IMR-90 (cell line): ENCODE measurements at regions not wholly inside any gene's neighbourhood (a gene's known extent, or its start where the extent isn't known, plus 50 kb on each side); places are given as distances from the start of the nearest gene placed in this dataset.

Source experiments
- ATAC-seq: fragments of 200-7000 bp; cut with Tn5 transposase; 2 replicates; pipeline ENCODE4 v1.9.1; 2020; ENCODE audit warnings: low read depth, mild to moderate bottlenecking, moderate library complexity
- BruUV-seq: library from RNA; stranded (reverse); fragments of 400-500 nt; replicated peaks from 2 replicates; lab custom pipeline; 2021; lab: Mats Ljungman, UMichigan
- CTCF ChIA-PET: fragments of 300-600 bp; formaldehyde crosslinking; extraction: SDS; loops from one replicate; lab custom pipeline; 2021; ENCODE audit warnings: antibody characterized with exemption; lab: Yijun Ruan, JAX
- POLR2A ChIA-PET: fragments of 300-600 bp; sonication (Branson Sonifier 250); formaldehyde crosslinking; loops from one replicate; lab custom pipeline; 2022; ENCODE audit warnings: antibody characterized with exemption; ENCODE audit not compliant: unreplicated experiment; lab: Charles Lee
- DNase-seq: peaks from one replicate; pipeline ENCODE4 v3.0.0; 2013
- H2AFZ ChIP-seq: replicated peaks from 2 replicates; pipeline ENCODE3; 2013; ENCODE audit warnings: low read length, mild to moderate bottlenecking; ENCODE audit not compliant: poor library complexity
- H2AK5ac ChIP-seq: 2 replicates; pipeline ENCODE4 v1.6.1; 2013; ENCODE audit warnings: low read depth, low read length, inconsistent platforms
- H2AK9ac ChIP-seq: replicated peaks from 2 replicates; pipeline ENCODE3; 2013; ENCODE audit warnings: mild to moderate bottlenecking, low read depth, low read length, moderate library complexity; ENCODE audit not compliant: poor library complexity
- H2BK120ac ChIP-seq: 2 replicates; pipeline ENCODE4 v1.6.1; 2013; ENCODE audit warnings: low read depth, low read length, inconsistent platforms
- H2BK15ac ChIP-seq: 3 replicates; pipeline ENCODE4 v1.6.1; 2013; ENCODE audit warnings: low read depth, low read length, inconsistent platforms
- H2BK20ac ChIP-seq: 2 replicates; pipeline ENCODE4 v1.6.1; 2013; ENCODE audit warnings: low read depth, mild to moderate bottlenecking, inconsistent platforms, low read length, moderate library complexity
- H2BK5ac ChIP-seq: 2 replicates; pipeline ENCODE4 v1.6.1; 2013; ENCODE audit warnings: mild to moderate bottlenecking, low read depth, low read length, inconsistent platforms; ENCODE audit not compliant: poor library complexity, severe bottlenecking
- H3K14ac ChIP-seq: replicated peaks from 2 replicates; pipeline ENCODE4 v1.6.1; 2013; ENCODE audit warnings: low read depth, low read length, inconsistent platforms
- H3K18ac ChIP-seq: 2 replicates; pipeline ENCODE4 v1.6.1; 2013; ENCODE audit warnings: low read depth, low read length, control low read depth
- H3K23ac ChIP-seq: 2 replicates; pipeline ENCODE4 v1.6.1; 2013; ENCODE audit warnings: low read depth, low read length, inconsistent platforms
- H3K27ac ChIP-seq: 2 replicates; pipeline ENCODE4 v1.5.1; 2013; ENCODE audit warnings: mild to moderate bottlenecking, control low read depth, low read length; ENCODE audit not compliant: insufficient read depth
- H3K27me3 ChIP-seq: 2 replicates; pipeline ENCODE4 v1.6.1; 2013; ENCODE audit warnings: low read length; ENCODE audit not compliant: control insufficient read depth, insufficient read depth
- H3K36me3 ChIP-seq: 2 replicates; pipeline ENCODE4 v1.6.1; 2013; ENCODE audit warnings: low read length, mixed read lengths; ENCODE audit not compliant: control insufficient read depth, insufficient read depth
- H3K4ac ChIP-seq: 2 replicates; pipeline ENCODE4 v1.6.1; 2013; ENCODE audit warnings: low read depth, low read length, inconsistent platforms
- H3K4me1 ChIP-seq: 2 replicates; pipeline ENCODE4 v1.6.1; 2013; ENCODE audit warnings: low read length, mixed read lengths; ENCODE audit not compliant: control insufficient read depth, insufficient read depth
- H3K4me2 ChIP-seq: 2 replicates; pipeline ENCODE4 v1.6.1; 2013; ENCODE audit warnings: low read depth, mild to moderate bottlenecking, control low read depth, low read length, moderate library complexity
- H3K4me3 ChIP-seq: 2 replicates; pipeline ENCODE4 v1.5.1; 2013; ENCODE audit warnings: low read depth, mild to moderate bottlenecking, control low read depth, low read length, moderate library complexity; ENCODE audit not compliant: insufficient read depth
- H3K56ac ChIP-seq: 2 replicates; pipeline ENCODE4 v1.6.1; 2013; ENCODE audit warnings: low read length, inconsistent platforms; ENCODE audit not compliant: insufficient read depth; ENCODE audit errors: extremely low read depth
- H3K79me1 ChIP-seq, 2 experiments: 2 replicates each; pipeline ENCODE4 v1.6.1; 2013; ENCODE audit warnings: low read length in 2 of 2, inconsistent platforms in 1 of 2, low read depth in 1 of 2
- H3K9ac ChIP-seq: 2 replicates; pipeline ENCODE4 v1.6.1; 2013; ENCODE audit warnings: low read depth, low read length, control low read depth
- H3K9me1 ChIP-seq: 2 replicates; pipeline ENCODE4 v1.6.1; 2013; ENCODE audit warnings: low read length, inconsistent platforms; ENCODE audit not compliant: insufficient read depth
- H3K9me3 ChIP-seq: 2 replicates; pipeline ENCODE4 v1.6.1; 2013; ENCODE audit warnings: low read length; ENCODE audit not compliant: control insufficient read depth, insufficient read depth
- H4K20me1 ChIP-seq: 2 replicates; pipeline ENCODE4 v1.6.1; 2013; ENCODE audit warnings: low read length, inconsistent platforms; ENCODE audit not compliant: insufficient read depth
- H4K5ac ChIP-seq: 2 replicates; pipeline ENCODE4 v1.6.1; 2013; ENCODE audit warnings: mild to moderate bottlenecking, low read depth, low read length, control low read depth
- H4K8ac ChIP-seq, 2 experiments: 2 replicates each; pipeline ENCODE4 v1.6.1; 2013; ENCODE audit warnings: low read depth in 2 of 2, low read length in 2 of 2, control low read depth in 1 of 2, inconsistent platforms in 1 of 2
- H4K91ac ChIP-seq: 2 replicates; pipeline ENCODE4 v1.6.1; 2013; ENCODE audit warnings: low read depth, low read length, inconsistent platforms; ENCODE audit not compliant: insufficient read depth
- BHLHE40 ChIP-seq: fragments of 150-350 bp; IDR thresholded peaks from 2 replicates; pipeline ENCODE4 v1.6.1; 2016; ENCODE audit warnings: mild to moderate bottlenecking, low read depth, low read length
- CHD1 ChIP-seq: IDR thresholded peaks from 2 replicates; pipeline ENCODE4 v1.6.1; 2012; ENCODE audit warnings: low read depth, low read length, improper control_type of control experiment
- FOS ChIP-seq: fragments of 150-350 bp; IDR thresholded peaks from 2 replicates; pipeline ENCODE4 v1.6.1; 2016; ENCODE audit warnings: low read depth, low read length
- MAFK ChIP-seq: IDR thresholded peaks from 2 replicates; pipeline ENCODE4 v1.6.1; 2012; ENCODE audit warnings: low read depth, low read length, improper control_type of control experiment
- MAZ ChIP-seq: IDR thresholded peaks from 2 replicates; pipeline ENCODE4 v1.6.1; 2012; ENCODE audit warnings: low read depth, mild to moderate bottlenecking, low read length, improper control_type of control experiment, moderate library complexity, borderline replicate concordance
- MXI1 ChIP-seq: IDR thresholded peaks from 2 replicates; pipeline ENCODE4 v1.6.1; 2012; ENCODE audit warnings: low read depth, mild to moderate bottlenecking, low read length, moderate library complexity, borderline replicate concordance
- NFE2L2 ChIP-seq: fragments of 150-350 bp; IDR thresholded peaks from 2 replicates; pipeline ENCODE4 v1.6.1; 2016; ENCODE audit warnings: low read depth, mild to moderate bottlenecking, low read length
- POLR2A ChIP-seq: IDR thresholded peaks from 2 replicates; pipeline ENCODE4 v1.6.1; 2012; ENCODE audit warnings: mild to moderate bottlenecking, low read depth, low read length
- RAD21 ChIP-seq: IDR thresholded peaks from 2 replicates; pipeline ENCODE4 v1.6.1; 2012; ENCODE audit warnings: low read length, improper control_type of control experiment
- RCOR1 ChIP-seq: IDR thresholded peaks from 2 replicates; pipeline ENCODE4 v1.6.1; 2012; ENCODE audit warnings: mild to moderate bottlenecking, low read length, improper control_type of control experiment; ENCODE audit not compliant: insufficient replicate concordance
- RFX5 ChIP-seq: IDR thresholded peaks from 2 replicates; pipeline ENCODE4 v1.8.0; 2012; ENCODE audit warnings: low read depth, mild to moderate bottlenecking, low read length, moderate library complexity
- dilution Hi-C: fragments of 300-500 bp; cut with HindIII; formaldehyde crosslinking; loops from one replicate; pipeline ENCODE4 v1.14.3; 2018; ENCODE audit warnings: low sequenced_read_pairs; ENCODE audit not compliant: unreplicated experiment
- in situ Hi-C: fragments of 300-500 bp; cut with MboI; formaldehyde crosslinking; loops from 3 replicates; pipeline ENCODE4 v1.14.3; 2019; ENCODE audit warnings: low sequenced_read_pairs, inconsistent platforms, mixed read lengths
- intact Hi-C: fragments of 100-400 bp; cut with micrococcal nuclease; formaldehyde crosslinking; loops from 2 replicates; pipeline ENCODE4 v1.10.0; 2022
- TF ChIP-seq, protein P1 (sequence below): conservative IDR thresholded peaks from 2 replicates; pipeline ENCODE4 v1.5.1; 2012; ENCODE audit warnings: mild to moderate bottlenecking, low read depth, low read length, improper control_type of control experiment
- TF ChIP-seq, protein P2 (sequence below): fragments of 150-350 bp; IDR thresholded peaks from 2 replicates; pipeline ENCODE4 v1.6.1; 2017; ENCODE audit warnings: mild to moderate bottlenecking, antibody characterized with exemption, low read length, low read depth

DNA sequence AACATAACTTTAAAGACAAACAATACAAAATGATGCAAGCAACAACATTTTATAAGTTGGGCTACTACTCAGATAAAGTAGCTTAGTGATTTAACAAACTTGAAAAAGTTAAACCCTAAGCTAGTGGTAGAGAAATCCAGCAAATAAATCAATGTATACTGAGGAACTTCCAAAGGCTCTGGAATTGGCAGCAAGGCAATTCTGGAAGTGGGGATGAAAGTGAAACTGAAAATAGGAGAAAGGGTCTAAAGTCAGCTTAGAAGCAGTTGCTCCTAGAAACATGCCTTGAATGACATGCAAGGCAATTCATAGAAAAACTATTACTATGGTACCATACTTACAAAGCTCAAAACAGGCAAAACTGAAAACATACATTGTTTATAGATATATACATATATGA, 90.0 kb upstream of the CAMK1G start:
- Histone ChIP-seq H3K4me2 (no peak overlapping the region), H3K9ac (no peak overlapping the region), H2BK15ac (no peak overlapping the region), H3K27me3 (peaks cover 2% of the 10 kb centered on the region), H3K79me1 (no peaks in the 10 kb centered on the region), H4K8ac (no peak overlapping the region), H3K4ac (no peak overlapping the region), H2AK5ac (no peak overlapping the region), H3K23ac (no peak overlapping the region), H2AK9ac (no peak overlapping the region), H3K27ac (no peak overlapping the region), H2BK120ac (no peak overlapping the region), H2BK5ac (no peak overlapping the region), H3K9me3 (no peaks in the 10 kb centered on the region), H3K4me1 (no peaks in the 10 kb centered on the region), H3K4me3 (no peak overlapping the region), H3K9me1 (no peaks in the 10 kb centered on the region), H3K56ac (no peak overlapping the region), H4K20me1 (no peaks in the 10 kb centered on the region), H4K5ac (no peak overlapping the region), H3K18ac (no peak overlapping the region), H4K91ac (no peak overlapping the region), H3K14ac (no peak overlapping the region), H3K36me3 (no peaks in the 10 kb centered on the region), H2AFZ (no peak overlapping the region), H2BK20ac (no peak overlapping the region)
- intact Hi-C loops, result no loop called here
- ATAC-seq, result no peak
- no peak for DNase-seq
- in situ Hi-C loops, result no loop called here
- POLR2A ChIA-PET, result interaction anchor here (0.6 kb wide), 1 partner anchor 276 kb away, joined by 3 read pairs; no protein-coding TSS in a partner anchor
- no peak for TF ChIP-seq MAZ
- no peak for TF ChIP-seq CHD1
- TF ChIP-seq MAFK, result no peak
- no peak for TF ChIP-seq MXI1
- TF ChIP-seq FOS, result no peak
- TF ChIP-seq, protein P1, sequence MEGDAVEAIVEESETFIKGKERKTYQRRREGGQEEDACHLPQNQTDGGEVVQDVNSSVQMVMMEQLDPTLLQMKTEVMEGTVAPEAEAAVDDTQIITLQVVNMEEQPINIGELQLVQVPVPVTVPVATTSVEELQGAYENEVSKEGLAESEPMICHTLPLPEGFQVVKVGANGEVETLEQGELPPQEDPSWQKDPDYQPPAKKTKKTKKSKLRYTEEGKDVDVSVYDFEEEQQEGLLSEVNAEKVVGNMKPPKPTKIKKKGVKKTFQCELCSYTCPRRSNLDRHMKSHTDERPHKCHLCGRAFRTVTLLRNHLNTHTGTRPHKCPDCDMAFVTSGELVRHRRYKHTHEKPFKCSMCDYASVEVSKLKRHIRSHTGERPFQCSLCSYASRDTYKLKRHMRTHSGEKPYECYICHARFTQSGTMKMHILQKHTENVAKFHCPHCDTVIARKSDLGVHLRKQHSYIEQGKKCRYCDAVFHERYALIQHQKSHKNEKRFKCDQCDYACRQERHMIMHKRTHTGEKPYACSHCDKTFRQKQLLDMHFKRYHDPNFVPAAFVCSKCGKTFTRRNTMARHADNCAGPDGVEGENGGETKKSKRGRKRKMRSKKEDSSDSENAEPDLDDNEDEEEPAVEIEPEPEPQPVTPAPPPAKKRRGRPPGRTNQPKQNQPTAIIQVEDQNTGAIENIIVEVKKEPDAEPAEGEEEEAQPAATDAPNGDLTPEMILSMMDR, result no peak
- TF ChIP-seq RFX5, result no peak
- no peak for TF ChIP-seq BHLHE40
- TF ChIP-seq NFE2L2, result no peak
- TF ChIP-seq, protein P2, sequence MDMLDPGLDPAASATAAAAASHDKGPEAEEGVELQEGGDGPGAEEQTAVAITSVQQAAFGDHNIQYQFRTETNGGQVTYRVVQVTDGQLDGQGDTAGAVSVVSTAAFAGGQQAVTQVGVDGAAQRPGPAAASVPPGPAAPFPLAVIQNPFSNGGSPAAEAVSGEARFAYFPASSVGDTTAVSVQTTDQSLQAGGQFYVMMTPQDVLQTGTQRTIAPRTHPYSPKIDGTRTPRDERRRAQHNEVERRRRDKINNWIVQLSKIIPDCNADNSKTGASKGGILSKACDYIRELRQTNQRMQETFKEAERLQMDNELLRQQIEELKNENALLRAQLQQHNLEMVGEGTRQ, result no peak
- no peak for TF ChIP-seq RCOR1
- no peak for TF ChIP-seq POLR2A
- TF ChIP-seq RAD21, result no peak
- BruUV-seq, result no TSS peak
- dilution Hi-C loops, result no loop called here
- CTCF ChIA-PET, result interaction anchor here (0.7 kb wide), 1 partner anchor 12 kb away, joined by 3 read pairs; no protein-coding TSS in a partner anchor
